ENCODE measurements at regions not wholly inside any gene's neighbourhood (a gene's known extent, or its start where the extent isn't known, plus 50 kb on each side); places are given as distances from the start of the nearest gene placed in this dataset.
A peak's percentile ranks its signal among the peaks of the same experiment; 100 is the strongest.

GRCh38 chr11:15490535-15490934, 375.8 kb downstream of the INSC start:
- no peak for DNase-seq

DNA sequence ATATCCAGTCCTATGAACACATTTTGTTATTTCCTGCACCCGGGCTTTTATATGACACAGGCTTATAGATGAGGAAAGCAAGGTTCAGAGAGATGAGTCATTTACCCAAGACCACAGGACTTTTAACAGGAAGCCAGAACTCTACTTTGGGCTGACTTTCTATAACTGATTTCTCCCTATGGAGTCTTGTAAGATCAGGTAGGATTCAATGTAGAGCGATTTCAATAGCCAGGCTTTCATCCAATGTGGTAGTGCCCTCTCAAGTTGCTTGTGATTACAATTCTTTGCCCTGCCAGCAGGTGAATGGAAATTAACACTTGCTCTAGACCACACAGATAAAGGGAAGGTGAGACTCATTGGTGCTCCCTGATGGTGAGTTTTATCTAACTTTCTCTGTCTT, 378.3 kb downstream of the INSC start:
- peak; percentile 43 for DNase-seq

- peak; percentile 18 for DNase-seq
Measured at GRCh38 chr11:15493921-15494620, 379.3 kb downstream of the INSC start.

GRCh38 chr11:15494740-15495139, 380.0 kb downstream of the INSC start:
- DNase-seq: no peak

DNA sequence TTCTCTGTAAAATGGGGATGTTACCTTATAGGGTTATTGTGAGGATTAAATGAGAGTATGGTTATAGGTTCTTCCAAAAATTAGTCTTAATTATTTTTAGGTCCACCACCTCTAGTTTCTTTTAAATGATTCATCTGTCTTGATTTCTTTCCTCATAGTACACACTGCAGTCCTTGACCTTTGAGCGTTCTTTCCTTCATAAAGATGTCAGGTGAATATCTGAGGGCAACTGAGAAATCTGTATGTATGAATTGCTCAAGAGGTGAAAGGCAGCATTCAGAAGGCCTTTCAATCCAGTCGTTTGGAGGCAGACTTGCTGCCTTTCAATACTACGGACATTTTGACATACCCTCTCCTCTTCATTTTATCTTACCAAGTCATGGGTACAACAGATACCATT, 380.7 kb downstream of the INSC start:
- no peak for DNase-seq

GRCh38 chr11:15497366-15497765, 382.6 kb downstream of the INSC start:
- no peak for DNase-seq

GRCh38 chr11:15499674-15500073, 385.0 kb downstream of the INSC start:
- no peak for DNase-seq

- no peak for DNase-seq
Measured at GRCh38 chr11:15500643-15501042, 385.9 kb downstream of the INSC start.

DNA sequence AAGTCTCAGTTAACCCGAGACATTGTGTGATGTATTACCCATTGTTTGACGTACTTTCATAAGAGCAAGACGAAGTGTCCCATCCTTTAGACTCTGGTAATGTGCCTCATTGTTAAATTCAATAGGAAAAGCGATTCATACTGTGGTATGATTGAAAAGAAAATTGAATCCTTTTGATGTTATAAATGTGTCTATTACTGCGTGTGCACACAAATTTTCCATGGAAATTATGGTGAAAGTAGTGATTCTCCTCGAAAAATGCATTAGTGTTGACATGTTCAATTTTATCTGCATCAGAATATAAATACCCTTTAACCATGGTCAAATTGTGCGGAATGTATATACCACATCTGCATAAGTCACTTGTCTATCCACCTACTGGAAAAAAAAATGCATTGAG, 386.8 kb downstream of the INSC start:
- no peak for DNase-seq

DNA sequence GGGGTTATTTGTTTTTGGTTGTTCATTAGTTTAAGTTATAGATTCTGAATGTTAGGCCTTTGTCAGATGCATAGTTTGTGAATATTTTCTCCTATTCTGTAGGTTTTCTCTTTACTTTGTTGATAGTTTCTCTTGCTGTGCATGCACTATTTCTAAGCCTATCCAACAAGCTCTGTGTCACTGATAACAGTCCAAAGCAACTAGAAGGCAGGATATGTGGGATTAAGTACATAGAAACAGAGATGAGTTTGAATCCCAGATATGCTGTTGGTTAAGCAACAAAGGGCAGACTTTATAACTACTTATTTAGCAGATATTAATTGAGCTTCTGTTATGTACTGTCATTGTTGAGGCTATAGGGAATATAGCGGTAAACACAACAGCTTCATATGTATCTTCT, 390.4 kb downstream of the INSC start:
- no peak for DNase-seq

- DNase-seq: peak; percentile 53
Measured at GRCh38 chr11:15507592-15507991, 392.9 kb downstream of the INSC start.

- DNase-seq: no peak
Measured at GRCh38 chr11:15509082-15509481, 394.4 kb downstream of the INSC start.

DNA sequence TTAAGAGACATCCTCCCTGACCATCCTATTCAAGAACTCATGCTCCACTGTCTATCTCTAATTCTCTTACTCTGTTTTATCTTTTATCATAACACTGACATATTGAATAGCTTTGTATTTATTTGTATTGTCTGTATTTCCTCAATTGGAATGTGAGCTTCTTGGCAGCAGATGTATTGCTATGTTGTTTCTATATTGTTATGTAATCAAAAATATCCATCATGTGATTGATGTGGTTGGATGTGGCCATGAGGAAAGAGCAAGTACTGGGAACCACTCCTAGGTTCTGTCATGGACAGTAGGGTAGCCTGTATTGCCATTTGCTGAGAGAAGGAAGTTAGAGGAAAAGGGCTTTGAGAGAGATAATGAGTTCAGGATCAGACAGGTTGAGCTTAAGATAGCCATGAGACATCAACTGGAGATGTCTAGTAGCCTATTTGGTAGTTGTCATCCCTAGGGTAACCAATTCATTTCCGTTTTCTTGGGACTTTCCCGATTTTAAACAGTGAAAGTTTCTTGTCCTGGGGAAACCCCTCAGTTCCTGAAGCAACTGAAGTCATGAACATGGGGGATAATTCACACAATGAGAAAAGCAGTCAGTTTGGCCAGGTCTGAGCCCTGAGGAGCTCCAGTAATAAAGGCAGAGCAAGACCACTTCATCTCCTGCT, 404.5 kb downstream of the INSC start:
- DNase-seq: no peak

- no peak for DNase-seq
Measured at GRCh38 chr11:15519911-15520310, 405.2 kb downstream of the INSC start.

- no peak for DNase-seq
Measured at GRCh38 chr11:15523543-15523942, 408.8 kb downstream of the INSC start.

- DNase-seq: no peak
Measured at GRCh38 chr11:15525582-15525981, 410.9 kb downstream of the INSC start.

- DNase-seq: no peak
Measured at GRCh38 chr11:15526032-15526431, 411.3 kb downstream of the INSC start.

GRCh38 chr11:15526859-15527450, 412.2 kb downstream of the INSC start:
- DNase-seq: no peak

DNA sequence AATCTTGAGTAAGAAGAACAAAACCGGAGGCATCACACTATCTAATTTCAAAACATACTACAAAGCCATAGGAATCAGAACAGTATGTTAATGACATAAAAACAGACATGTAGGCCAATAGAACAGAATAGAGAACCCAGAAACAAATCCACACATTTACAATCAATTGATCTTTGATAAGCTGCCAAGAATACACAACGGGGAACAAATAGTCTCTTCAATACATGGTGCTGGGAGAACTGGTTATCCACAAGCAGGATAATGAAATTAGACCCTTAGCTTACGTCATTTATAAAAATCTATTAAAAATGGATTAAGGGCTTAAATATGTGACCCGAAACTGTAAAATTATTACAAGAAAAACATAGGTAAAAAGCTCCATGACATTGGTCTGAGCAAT, 417.7 kb downstream of the INSC start:
- DNase-seq: no peak

DNA sequence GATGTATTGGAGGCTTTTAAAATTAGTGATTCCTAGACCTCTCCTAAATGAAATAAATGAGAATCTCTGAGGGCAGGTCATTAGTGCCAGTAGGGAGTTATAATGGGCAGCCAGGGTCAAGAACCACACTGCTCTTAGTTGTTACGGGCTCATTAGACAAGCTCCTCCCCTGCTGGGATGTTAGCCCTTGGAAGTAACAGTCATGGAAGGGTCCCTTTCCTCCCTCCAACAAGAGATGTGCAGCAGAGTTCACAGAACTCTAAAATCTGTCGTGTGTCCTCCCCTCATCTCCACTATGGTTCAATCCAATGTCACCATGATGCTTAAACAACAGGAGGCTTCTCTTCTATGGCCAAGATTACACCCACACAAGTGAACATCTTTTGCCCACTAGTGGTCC, 419.5 kb downstream of the INSC start:
- DNase-seq: no peak

DNA sequence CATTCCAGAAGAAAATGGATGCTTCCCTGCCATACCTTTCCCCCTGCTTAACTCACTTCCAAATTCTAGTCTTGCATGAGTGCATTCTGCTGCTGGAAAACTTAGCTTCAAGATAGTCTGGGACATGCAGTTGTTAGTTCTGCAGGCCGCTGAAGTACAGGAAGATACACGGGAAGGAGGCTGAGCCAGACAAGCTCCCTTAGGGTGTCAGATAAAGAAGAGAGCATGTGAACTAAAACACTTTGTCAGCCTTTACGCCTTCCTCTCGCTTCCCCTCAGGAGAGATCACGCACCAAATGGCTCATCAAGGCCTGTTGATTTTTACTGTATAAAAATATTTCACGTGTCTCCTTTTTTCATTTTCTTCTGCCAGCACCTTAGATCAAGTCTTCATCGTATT, 420.7 kb downstream of the INSC start:
- DNase-seq: no peak

GRCh38 chr11:15536438-15536837, 421.7 kb downstream of the INSC start:
- DNase-seq: no peak

- no peak for DNase-seq
Measured at GRCh38 chr11:15539645-15540044, 424.9 kb downstream of the INSC start.

DNA sequence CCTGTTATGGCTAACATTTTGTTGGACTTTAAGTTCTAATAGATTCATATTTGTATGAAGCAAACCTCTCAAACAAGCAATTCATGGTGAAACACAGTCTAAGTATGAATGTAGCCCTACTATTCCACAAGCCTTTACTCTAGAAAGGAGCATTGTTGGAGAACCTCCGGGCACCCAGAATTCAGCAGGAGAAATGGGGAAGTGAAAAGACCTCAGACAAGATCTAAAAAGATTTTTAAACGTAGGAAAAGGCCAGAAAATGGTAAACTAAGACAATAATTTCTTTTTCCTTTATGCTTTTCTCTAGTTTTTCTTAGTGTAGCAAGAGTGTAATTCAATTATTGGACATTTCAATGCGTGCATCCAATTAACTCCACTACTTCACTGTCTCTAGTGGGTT, 426.4 kb downstream of the INSC start:
- DNase-seq: no peak

- no peak for DNase-seq
Measured at GRCh38 chr11:15544353-15544752, 429.6 kb downstream of the INSC start.
